RWPE2 (cell line): ENCODE measurements at regions not wholly inside any gene's neighbourhood (a gene's known extent, or its start where the extent isn't known, plus 50 kb on each side); places are given as distances from the start of the nearest gene placed in this dataset.
A peak's percentile ranks its signal among the peaks of the same experiment; 100 is the strongest.

Experiments used
- ATAC-seq: fragments of 200-7000 bp; cut with Tn5 transposase; 3 replicates; pipeline ENCODE4 v1.9.1; 2021; ENCODE audit warnings: low read depth
- DNase-seq: peaks from one replicate; pipeline ENCODE4 v3.0.0-alpha.2; 2020; ENCODE audit warnings: low spot score
- H3K27ac ChIP-seq: fragments of 450-650 bp; 2 replicates; pipeline ENCODE4 v1.5.1; 2017; ENCODE audit warnings: mild to moderate bottlenecking; ENCODE audit not compliant: poor library complexity, severe bottlenecking
- H3K27me3 ChIP-seq: fragments of 250-450 bp; sonication (Bioruptor Pico); 2 replicates; pipeline ENCODE4 v1.5.1; 2021; ENCODE audit warnings: mild to moderate bottlenecking, moderate library complexity; ENCODE audit not compliant: insufficient read depth, poor library complexity, severe bottlenecking
- H3K36me3 ChIP-seq: fragments of 250-450 bp; sonication (Bioruptor Pico); 2 replicates; pipeline ENCODE4 v1.5.1; 2020; ENCODE audit warnings: low read depth, mild to moderate bottlenecking, moderate library complexity
- H3K4me1 ChIP-seq: fragments of 250-450 bp; sonication (Bioruptor Pico); 2 replicates; pipeline ENCODE4 v1.5.1; 2021; ENCODE audit warnings: mild to moderate bottlenecking, moderate library complexity; ENCODE audit not compliant: insufficient read depth, poor library complexity, severe bottlenecking
- H3K4me3 ChIP-seq: fragments of 250-450 bp; sonication (Bioruptor Pico); 2 replicates; pipeline ENCODE4 v1.5.1; 2021; ENCODE audit warnings: mild to moderate bottlenecking, moderate library complexity; ENCODE audit not compliant: severe bottlenecking
- H3K9me3 ChIP-seq: fragments of 250-450 bp; sonication (Bioruptor Pico); 2 replicates; pipeline ENCODE4 v1.5.1; 2021; ENCODE audit warnings: mild to moderate bottlenecking, moderate library complexity; ENCODE audit not compliant: severe bottlenecking
- TF ChIP-seq, protein P1 (sequence below): fragments of 450-650 bp; IDR thresholded peaks from one replicate; pipeline ENCODE4 v1.5.1; 2017; ENCODE audit warnings: mild to moderate bottlenecking, moderate library complexity; ENCODE audit not compliant: poor library complexity, severe bottlenecking

DNA sequence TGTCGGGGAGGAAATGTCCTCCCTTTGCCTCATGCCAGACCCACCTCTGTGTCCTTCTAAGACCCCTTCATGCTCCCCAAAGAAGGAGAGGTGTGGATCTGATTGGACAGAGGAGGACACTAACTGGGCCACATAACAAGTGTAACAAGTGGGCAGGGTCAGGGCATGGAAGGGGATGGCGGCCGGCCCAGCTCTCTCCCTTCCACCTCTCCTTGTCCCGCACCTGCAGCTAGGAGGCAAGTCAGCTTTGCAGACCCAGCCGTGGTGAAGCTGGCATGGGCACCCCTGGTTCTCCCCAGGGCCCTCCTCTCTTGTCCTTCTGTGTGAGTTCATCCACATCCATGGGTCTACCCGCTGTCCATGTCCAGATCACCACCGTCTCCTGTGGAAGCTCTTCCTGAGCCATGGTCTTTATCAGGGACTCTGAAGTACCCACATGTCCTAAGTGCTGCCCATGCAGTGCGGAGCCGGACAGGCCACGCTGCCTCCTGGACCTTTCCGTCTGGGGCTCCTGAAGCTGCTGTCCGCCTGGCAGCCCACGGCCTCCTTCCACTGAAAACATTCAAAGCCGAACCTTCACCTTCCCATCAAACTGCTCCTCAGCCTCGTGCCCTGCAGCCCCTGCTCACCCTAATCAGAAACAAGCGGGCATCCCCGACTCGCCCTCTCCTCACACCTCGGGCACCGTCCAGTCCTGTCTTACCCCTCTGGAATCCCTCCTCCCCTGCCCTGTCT lies 460.5 kb downstream of the PTPRU start:
- Histone ChIP-seq H3K36me3 (no peaks in the 10 kb centered on the region), H3K4me3 (no peak overlapping the region), H3K27me3 (no peaks in the 10 kb centered on the region), H3K9me3 (no peaks in the 10 kb centered on the region), H3K4me1 (no peaks in the 10 kb centered on the region), H3K27ac (no peak overlapping the region)
- ATAC-seq (no peak), DNase-seq (no peak)
- TF ChIP-seq, protein P1, sequence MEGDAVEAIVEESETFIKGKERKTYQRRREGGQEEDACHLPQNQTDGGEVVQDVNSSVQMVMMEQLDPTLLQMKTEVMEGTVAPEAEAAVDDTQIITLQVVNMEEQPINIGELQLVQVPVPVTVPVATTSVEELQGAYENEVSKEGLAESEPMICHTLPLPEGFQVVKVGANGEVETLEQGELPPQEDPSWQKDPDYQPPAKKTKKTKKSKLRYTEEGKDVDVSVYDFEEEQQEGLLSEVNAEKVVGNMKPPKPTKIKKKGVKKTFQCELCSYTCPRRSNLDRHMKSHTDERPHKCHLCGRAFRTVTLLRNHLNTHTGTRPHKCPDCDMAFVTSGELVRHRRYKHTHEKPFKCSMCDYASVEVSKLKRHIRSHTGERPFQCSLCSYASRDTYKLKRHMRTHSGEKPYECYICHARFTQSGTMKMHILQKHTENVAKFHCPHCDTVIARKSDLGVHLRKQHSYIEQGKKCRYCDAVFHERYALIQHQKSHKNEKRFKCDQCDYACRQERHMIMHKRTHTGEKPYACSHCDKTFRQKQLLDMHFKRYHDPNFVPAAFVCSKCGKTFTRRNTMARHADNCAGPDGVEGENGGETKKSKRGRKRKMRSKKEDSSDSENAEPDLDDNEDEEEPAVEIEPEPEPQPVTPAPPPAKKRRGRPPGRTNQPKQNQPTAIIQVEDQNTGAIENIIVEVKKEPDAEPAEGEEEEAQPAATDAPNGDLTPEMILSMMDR = no peak

- TF ChIP-seq, protein P1 = no peak
- DNase-seq (no peak), ATAC-seq (no peak)
- no peaks in the 10 kb centered on the region for H3K36me3 ChIP-seq
- H3K27me3 ChIP-seq = no peaks in the 10 kb centered on the region
- no peak overlapping the region for H3K27ac ChIP-seq
- no peaks in the 10 kb centered on the region for H3K9me3 ChIP-seq
- no peak overlapping the region for H3K4me3 ChIP-seq
- no peaks in the 10 kb centered on the region for H3K4me1 ChIP-seq
Observed at GRCh38 chr1:29695803-29696202, 459.5 kb downstream of the PTPRU start.

GRCh38 chr1:29695036-29695435 lies 458.7 kb downstream of the PTPRU start:
- DNase-seq (no peak), ATAC-seq (no peak)
- H3K27ac ChIP-seq = no peak overlapping the region
- no peak overlapping the region for H3K4me3 ChIP-seq
- no peaks in the 10 kb centered on the region for H3K9me3 ChIP-seq
- TF ChIP-seq, protein P1 = no peak
- no peaks in the 10 kb centered on the region for H3K36me3 ChIP-seq
- H3K27me3 ChIP-seq = no peaks in the 10 kb centered on the region
- no peaks in the 10 kb centered on the region for H3K4me1 ChIP-seq

DNA sequence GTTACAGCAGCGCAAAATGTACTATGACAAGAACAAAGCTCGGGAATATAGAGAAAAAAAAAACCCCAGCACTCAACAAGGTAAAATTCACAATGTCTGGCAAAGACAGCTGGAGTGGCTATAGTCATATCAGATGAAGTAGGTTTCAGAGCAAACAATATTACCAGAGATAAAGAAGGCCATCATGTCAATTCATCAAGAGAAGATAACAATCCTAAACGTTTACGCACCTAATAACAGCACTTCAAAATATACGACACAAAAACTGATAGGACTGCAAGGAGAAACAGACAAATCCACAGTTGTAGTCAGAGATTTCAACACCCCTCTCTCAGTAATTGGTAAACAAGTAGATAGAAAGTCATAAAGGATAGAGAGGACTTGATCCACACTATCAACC lies 455.2 kb downstream of the PTPRU start:
- H3K4me3 ChIP-seq = no peak overlapping the region
- H3K9me3 ChIP-seq = no peaks in the 10 kb centered on the region
- H3K27me3 ChIP-seq = no peaks in the 10 kb centered on the region
- DNase-seq (no peak), ATAC-seq (no peak)
- TF ChIP-seq, protein P1 = no peak
- H3K27ac ChIP-seq = no peak overlapping the region
- peaks cover 10% of the 10 kb centered on the region for H3K4me1 ChIP-seq
- no peaks in the 10 kb centered on the region for H3K36me3 ChIP-seq

DNA sequence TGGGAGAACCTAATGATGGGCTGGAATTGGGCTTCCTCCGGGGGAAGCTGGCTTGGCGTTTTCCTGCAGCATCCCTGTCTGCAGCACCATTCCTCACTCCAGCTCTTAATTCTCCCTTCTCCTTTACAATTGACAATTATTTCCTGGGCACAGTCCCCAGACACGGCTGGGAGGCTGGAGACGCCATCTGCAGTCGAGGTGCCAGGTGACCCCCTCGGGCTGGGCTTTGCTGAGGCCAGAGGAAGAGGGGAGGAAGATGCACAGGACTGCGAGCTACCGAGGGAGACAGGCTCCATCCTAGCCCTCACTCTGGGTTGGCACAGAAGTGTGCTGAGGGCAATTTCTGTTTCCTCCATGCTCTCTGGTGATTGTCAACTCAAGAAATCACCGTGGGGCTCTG lies 453.8 kb downstream of the PTPRU start:
- Histone ChIP-seq H3K27me3 (no peaks in the 10 kb centered on the region), H3K4me3 (no peak overlapping the region), H3K27ac (no peak overlapping the region), H3K36me3 (no peaks in the 10 kb centered on the region), H3K9me3 (no peaks in the 10 kb centered on the region), H3K4me1 (peaks cover 13% of the 10 kb centered on the region)
- DNase-seq = peak; percentile 37
- no peak for ATAC-seq
- TF ChIP-seq, protein P1 = no peak
